IMR-90 (cell line): ENCODE measurements at regions not wholly inside any gene's neighbourhood (a gene's known extent, or its start where the extent isn't known, plus 50 kb on each side); places are given as distances from the start of the nearest gene placed in this dataset.

ENCODE experiments used
- ATAC-seq: fragments of 200-7000 bp; cut with Tn5 transposase; 2 replicates; pipeline ENCODE4 v1.9.1; 2020; ENCODE audit warnings: low read depth, mild to moderate bottlenecking, moderate library complexity
- BruUV-seq: library from RNA; stranded (reverse); fragments of 400-500 nt; replicated peaks from 2 replicates; lab custom pipeline; 2021; lab: Mats Ljungman, UMichigan
- CTCF ChIA-PET: fragments of 300-600 bp; formaldehyde crosslinking; extraction: SDS; loops from one replicate; lab custom pipeline; 2021; ENCODE audit warnings: antibody characterized with exemption; lab: Yijun Ruan, JAX
- POLR2A ChIA-PET: fragments of 300-600 bp; sonication (Branson Sonifier 250); formaldehyde crosslinking; loops from one replicate; lab custom pipeline; 2022; ENCODE audit warnings: antibody characterized with exemption; ENCODE audit not compliant: unreplicated experiment; lab: Charles Lee
- DNase-seq: peaks from one replicate; pipeline ENCODE4 v3.0.0; 2013
- H2AFZ ChIP-seq: replicated peaks from 2 replicates; pipeline ENCODE3; 2013; ENCODE audit warnings: low read length, mild to moderate bottlenecking; ENCODE audit not compliant: poor library complexity
- H2AK5ac ChIP-seq: 2 replicates; pipeline ENCODE4 v1.6.1; 2013; ENCODE audit warnings: low read depth, low read length, inconsistent platforms
- H2AK9ac ChIP-seq: replicated peaks from 2 replicates; pipeline ENCODE3; 2013; ENCODE audit warnings: mild to moderate bottlenecking, low read depth, low read length, moderate library complexity; ENCODE audit not compliant: poor library complexity
- H2BK120ac ChIP-seq: 2 replicates; pipeline ENCODE4 v1.6.1; 2013; ENCODE audit warnings: low read depth, low read length, inconsistent platforms
- H2BK15ac ChIP-seq: 3 replicates; pipeline ENCODE4 v1.6.1; 2013; ENCODE audit warnings: low read depth, low read length, inconsistent platforms
- H2BK20ac ChIP-seq: 2 replicates; pipeline ENCODE4 v1.6.1; 2013; ENCODE audit warnings: low read depth, mild to moderate bottlenecking, inconsistent platforms, low read length, moderate library complexity
- H2BK5ac ChIP-seq: 2 replicates; pipeline ENCODE4 v1.6.1; 2013; ENCODE audit warnings: mild to moderate bottlenecking, low read depth, low read length, inconsistent platforms; ENCODE audit not compliant: poor library complexity, severe bottlenecking
- H3K14ac ChIP-seq: replicated peaks from 2 replicates; pipeline ENCODE4 v1.6.1; 2013; ENCODE audit warnings: low read depth, low read length, inconsistent platforms
- H3K18ac ChIP-seq: 2 replicates; pipeline ENCODE4 v1.6.1; 2013; ENCODE audit warnings: low read depth, low read length, control low read depth
- H3K23ac ChIP-seq: 2 replicates; pipeline ENCODE4 v1.6.1; 2013; ENCODE audit warnings: low read depth, low read length, inconsistent platforms
- H3K27ac ChIP-seq: 2 replicates; pipeline ENCODE4 v1.5.1; 2013; ENCODE audit warnings: mild to moderate bottlenecking, control low read depth, low read length; ENCODE audit not compliant: insufficient read depth
- H3K27me3 ChIP-seq: 2 replicates; pipeline ENCODE4 v1.6.1; 2013; ENCODE audit warnings: low read length; ENCODE audit not compliant: control insufficient read depth, insufficient read depth
- H3K36me3 ChIP-seq: 2 replicates; pipeline ENCODE4 v1.6.1; 2013; ENCODE audit warnings: low read length, mixed read lengths; ENCODE audit not compliant: control insufficient read depth, insufficient read depth
- H3K4ac ChIP-seq: 2 replicates; pipeline ENCODE4 v1.6.1; 2013; ENCODE audit warnings: low read depth, low read length, inconsistent platforms
- H3K4me1 ChIP-seq: 2 replicates; pipeline ENCODE4 v1.6.1; 2013; ENCODE audit warnings: low read length, mixed read lengths; ENCODE audit not compliant: control insufficient read depth, insufficient read depth
- H3K4me2 ChIP-seq: 2 replicates; pipeline ENCODE4 v1.6.1; 2013; ENCODE audit warnings: low read depth, mild to moderate bottlenecking, control low read depth, low read length, moderate library complexity
- H3K4me3 ChIP-seq: 2 replicates; pipeline ENCODE4 v1.5.1; 2013; ENCODE audit warnings: low read depth, mild to moderate bottlenecking, control low read depth, low read length, moderate library complexity; ENCODE audit not compliant: insufficient read depth
- H3K56ac ChIP-seq: 2 replicates; pipeline ENCODE4 v1.6.1; 2013; ENCODE audit warnings: low read length, inconsistent platforms; ENCODE audit not compliant: insufficient read depth; ENCODE audit errors: extremely low read depth
- H3K79me1 ChIP-seq, 2 experiments: 2 replicates each; pipeline ENCODE4 v1.6.1; 2013; ENCODE audit warnings: low read length in 2 of 2, inconsistent platforms in 1 of 2, low read depth in 1 of 2
- H3K9ac ChIP-seq: 2 replicates; pipeline ENCODE4 v1.6.1; 2013; ENCODE audit warnings: low read depth, low read length, control low read depth
- H3K9me1 ChIP-seq: 2 replicates; pipeline ENCODE4 v1.6.1; 2013; ENCODE audit warnings: low read length, inconsistent platforms; ENCODE audit not compliant: insufficient read depth
- H3K9me3 ChIP-seq: 2 replicates; pipeline ENCODE4 v1.6.1; 2013; ENCODE audit warnings: low read length; ENCODE audit not compliant: control insufficient read depth, insufficient read depth
- H4K20me1 ChIP-seq: 2 replicates; pipeline ENCODE4 v1.6.1; 2013; ENCODE audit warnings: low read length, inconsistent platforms; ENCODE audit not compliant: insufficient read depth
- H4K5ac ChIP-seq: 2 replicates; pipeline ENCODE4 v1.6.1; 2013; ENCODE audit warnings: mild to moderate bottlenecking, low read depth, low read length, control low read depth
- H4K8ac ChIP-seq, 2 experiments: 2 replicates each; pipeline ENCODE4 v1.6.1; 2013; ENCODE audit warnings: low read depth in 2 of 2, low read length in 2 of 2, control low read depth in 1 of 2, inconsistent platforms in 1 of 2
- H4K91ac ChIP-seq: 2 replicates; pipeline ENCODE4 v1.6.1; 2013; ENCODE audit warnings: low read depth, low read length, inconsistent platforms; ENCODE audit not compliant: insufficient read depth
- CEBPB ChIP-seq: IDR thresholded peaks from 2 replicates; pipeline ENCODE4 v1.6.1; 2012; ENCODE audit warnings: low read depth, low read length, improper control_type of control experiment
- RAD21 ChIP-seq: IDR thresholded peaks from 2 replicates; pipeline ENCODE4 v1.6.1; 2012; ENCODE audit warnings: low read length, improper control_type of control experiment
- WGBS, 2 experiments: methylation state at CpG; one replicate each; pipeline versions ENCODE4 v1.1.5 to v1.1.7; 2013; ENCODE audit warnings: missing lambda C conversion rate in 2 of 2; ENCODE audit not compliant: insufficient read length in 1 of 2; ENCODE audit errors: extremely low coverage in 2 of 2; 5-methylcytosine and 5-hydroxymethylcytosine counted together
- dilution Hi-C: fragments of 300-500 bp; cut with HindIII; formaldehyde crosslinking; loops from one replicate; pipeline ENCODE4 v1.14.3; 2018; ENCODE audit warnings: low sequenced_read_pairs; ENCODE audit not compliant: unreplicated experiment
- in situ Hi-C: fragments of 300-500 bp; cut with MboI; formaldehyde crosslinking; loops from 3 replicates; pipeline ENCODE4 v1.14.3; 2019; ENCODE audit warnings: low sequenced_read_pairs, inconsistent platforms, mixed read lengths
- intact Hi-C: fragments of 100-400 bp; cut with micrococcal nuclease; formaldehyde crosslinking; loops from 2 replicates; pipeline ENCODE4 v1.10.0; 2022

GRCh38 chr2:40953341-40953740, 501.5 kb upstream of the SLC8A1 start:
- Histone ChIP-seq H2AK5ac (no peak overlapping the region), H2AFZ (no peak overlapping the region), H3K4me3 (no peak overlapping the region), H2BK120ac (no peak overlapping the region), H3K9ac (no peak overlapping the region), H3K14ac (no peak overlapping the region), H4K8ac (no peak overlapping the region), H2BK15ac (no peak overlapping the region), H2AK9ac (no peak overlapping the region), H3K4ac (no peak overlapping the region), H4K20me1 (no peaks in the 10 kb centered on the region), H3K4me1 (no peaks in the 10 kb centered on the region), H3K18ac (no peak overlapping the region), H2BK5ac (no peak overlapping the region), H3K56ac (no peak overlapping the region), H3K27me3 (no peaks in the 10 kb centered on the region), H4K5ac (no peak overlapping the region), H2BK20ac (no peak overlapping the region), H3K4me2 (no peak overlapping the region), H4K91ac (no peak overlapping the region), H3K36me3 (no peaks in the 10 kb centered on the region), H3K27ac (no peak overlapping the region), H3K9me3 (no peaks in the 10 kb centered on the region), H3K9me1 (no peaks in the 10 kb centered on the region), H3K23ac (no peak overlapping the region), H3K79me1 (no peaks in the 10 kb centered on the region)
- no TSS peak for BruUV-seq
- no peak for DNase-seq
- POLR2A ChIA-PET, result no interaction called here
- WGBS, 2 experiments, result no CpG with 5 or more reads among the region's 3 CpGs
- ATAC-seq, result no peak
- in situ Hi-C loops, result no loop called here
- dilution Hi-C loops, result no loop called here
- intact Hi-C loops, result no loop called here
- TF ChIP-seq CEBPB (peak; percentile 75), RAD21 (no peak)
- CTCF ChIA-PET, result no interaction called here
